ENCODE measurements at regions not wholly inside any gene's neighbourhood (a gene's known extent, or its start where the extent isn't known, plus 50 kb on each side); places are given as distances from the start of the nearest gene placed in this dataset.

DNA sequence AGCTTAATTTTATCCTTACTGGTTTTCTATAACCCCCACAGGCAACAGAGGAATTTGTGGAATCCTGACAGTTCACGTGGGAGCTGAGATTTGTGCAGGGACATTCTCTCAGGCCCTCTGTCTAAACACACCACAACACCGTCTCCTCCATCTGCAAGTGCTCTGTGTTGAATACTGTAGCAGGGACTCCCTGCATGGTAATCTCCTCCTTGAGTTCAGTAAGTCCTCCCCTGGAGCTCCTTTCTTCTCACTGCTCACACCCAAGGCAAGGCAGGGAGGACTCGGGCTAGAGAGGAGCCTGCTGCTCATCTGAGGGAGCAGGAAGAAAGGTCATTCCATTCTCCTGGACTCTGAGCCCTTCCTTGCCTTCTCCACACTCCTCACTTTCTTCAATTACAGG lies 348.2 kb downstream of the KCTD12 start:
- DNase-seq, result no peak
- WGBS, 2 donors, result 53 to 80% methylated on average over 3 of the region's 3 CpGs
- H3K36me3 ChIP-seq, result no peaks in the 10 kb centered on the region
- H3K9me3 ChIP-seq, result no peaks in the 10 kb centered on the region
- no peaks in the 10 kb centered on the region for H3K4me1 ChIP-seq
- H3K27ac ChIP-seq, result no peak overlapping the region
- intact Hi-C loops (cut with DNase I), result no loop called here
- no peak for TF ChIP-seq POLR2AphosphoS5 (IDR thresholded peaks at IDR 0.05)
- no peak for TF ChIP-seq EP300 (IDR thresholded peaks at IDR 0.05)
- TF ChIP-seq CTCF (IDR thresholded peaks at IDR 0.05), result no peak
- TF ChIP-seq POLR2A (IDR thresholded peaks at IDR 0.05), result no peak
- H3K27me3 ChIP-seq, result no peaks in the 10 kb centered on the region
- H3K4me3 ChIP-seq, result no peak overlapping the region

GRCh38 chr13:76533251-76533650 lies 353.0 kb downstream of the KCTD12 start:
- H3K27ac ChIP-seq, result no peak overlapping the region
- H3K4me3 ChIP-seq, result no peak overlapping the region
- no peaks in the 10 kb centered on the region for H3K4me1 ChIP-seq
- intact Hi-C loops (cut with DNase I), result no loop called here
- DNase-seq, result no peak
- no peaks in the 10 kb centered on the region for H3K9me3 ChIP-seq
- 64 to 85% methylated on average over 2 of the region's 2 CpGs for WGBS, 2 donors
- TF ChIP-seq EP300 (IDR thresholded peaks at IDR 0.05), result no peak
- TF ChIP-seq POLR2AphosphoS5 (IDR thresholded peaks at IDR 0.05), result no peak
- no peak for TF ChIP-seq CTCF (IDR thresholded peaks at IDR 0.05)
- no peak for TF ChIP-seq POLR2A (IDR thresholded peaks at IDR 0.05)
- H3K36me3 ChIP-seq, result no peaks in the 10 kb centered on the region
- no peaks in the 10 kb centered on the region for H3K27me3 ChIP-seq

- Histone ChIP-seq H3K4me3 (no peak overlapping the region), H3K36me3 (no peaks in the 10 kb centered on the region), H3K9me3 (no peaks in the 10 kb centered on the region), H3K27ac (no peak overlapping the region), H3K27me3 (no peaks in the 10 kb centered on the region), H3K4me1 (no peaks in the 10 kb centered on the region)
- intact Hi-C loops (cut with DNase I), result no loop called here
- no peak for DNase-seq
- TF ChIP-seq EP300 (IDR thresholded peaks at IDR 0.05) (no peak), CTCF (IDR thresholded peaks at IDR 0.05) (no peak), POLR2AphosphoS5 (IDR thresholded peaks at IDR 0.05) (no peak), POLR2A (IDR thresholded peaks at IDR 0.05) (no peak)
Measured at GRCh38 chr13:76527041-76527440, 359.2 kb downstream of the KCTD12 start.

GRCh38 chr13:76523740-76524340 lies 362.4 kb downstream of the KCTD12 start:
- Histone ChIP-seq H3K9me3 (no peaks in the 10 kb centered on the region), H3K27me3 (no peaks in the 10 kb centered on the region), H3K36me3 (no peaks in the 10 kb centered on the region), H3K27ac (no peak overlapping the region), H3K4me3 (no peak overlapping the region), H3K4me1 (no peaks in the 10 kb centered on the region)
- 62 to 79% methylated on average over 2 of the region's 2 CpGs for WGBS, 2 donors
- DNase-seq, result no peak
- intact Hi-C loops (cut with DNase I), result no loop called here
- TF ChIP-seq POLR2A (IDR thresholded peaks at IDR 0.05) (no peak), CTCF (IDR thresholded peaks at IDR 0.05) (no peak), EP300 (IDR thresholded peaks at IDR 0.05) (no peak), POLR2AphosphoS5 (IDR thresholded peaks at IDR 0.05) (no peak)

DNA sequence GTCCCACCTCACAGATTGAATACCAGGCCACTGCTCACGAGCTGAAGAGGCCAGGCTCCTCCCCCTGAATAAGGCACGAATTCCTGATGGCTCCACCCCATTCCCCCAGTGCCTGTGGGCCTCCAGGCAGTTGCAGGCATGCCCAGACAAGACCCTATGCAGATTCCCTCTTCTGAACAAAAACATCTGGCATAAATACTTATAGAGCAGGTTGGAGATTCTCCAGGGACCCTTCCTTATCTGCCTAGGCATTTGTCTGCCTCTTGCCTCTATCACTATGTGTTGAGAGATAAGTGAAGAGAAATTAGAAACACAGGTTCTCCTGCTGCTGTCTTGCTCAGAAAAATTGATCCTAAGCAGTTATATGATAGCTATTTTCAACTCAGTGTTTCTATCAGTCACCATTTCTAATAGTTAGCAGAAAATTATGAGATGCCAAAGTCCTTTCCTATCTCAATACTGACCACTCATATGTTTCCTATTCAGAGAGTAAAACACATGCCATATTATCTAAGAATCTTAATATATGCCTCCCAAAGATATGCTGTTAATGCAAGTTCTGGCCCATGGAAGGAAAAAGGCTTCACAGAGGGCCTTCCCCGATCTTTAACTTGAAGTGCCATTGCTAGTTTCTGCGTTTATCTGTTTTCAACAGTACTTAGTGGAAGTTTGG lies 364.0 kb downstream of the KCTD12 start:
- 65 to 78% methylated on average over 4 of the region's 4 CpGs for WGBS, 2 donors
- Histone ChIP-seq H3K27ac (no peak overlapping the region), H3K36me3 (no peaks in the 10 kb centered on the region), H3K9me3 (no peaks in the 10 kb centered on the region), H3K27me3 (no peaks in the 10 kb centered on the region), H3K4me1 (no peaks in the 10 kb centered on the region), H3K4me3 (no peak overlapping the region)
- DNase-seq, result no peak
- intact Hi-C loops (cut with DNase I), result no loop called here
- no peak for TF ChIP-seq CTCF (IDR thresholded peaks at IDR 0.05)
- TF ChIP-seq EP300 (IDR thresholded peaks at IDR 0.05), result no peak
- TF ChIP-seq POLR2AphosphoS5 (IDR thresholded peaks at IDR 0.05), result no peak
- no peak for TF ChIP-seq POLR2A (IDR thresholded peaks at IDR 0.05)

Data from sigmoid colon (tissue), 6 donors.